HCEC 1CT (cell line): ENCODE measurements at regions not wholly inside any gene's neighbourhood (a gene's known extent, or its start where the extent isn't known, plus 50 kb on each side); places are given as distances from the start of the nearest gene placed in this dataset.

ENCODE experiments used
- DNase-seq: peaks from one replicate; pipeline ENCODE4 v3.0.0-alpha.2; 2017

GRCh38 chr10:120641695-120642094 is 184.7 kb downstream of the PLPP4 start:
- no peak for DNase-seq

GRCh38 chr10:120643351-120643750 is 186.3 kb downstream of the PLPP4 start:
- no peak for DNase-seq

- no peak for DNase-seq
Measured at GRCh38 chr10:120644556-120645410, 187.8 kb downstream of the PLPP4 start.

GRCh38 chr10:120646159-120646732 is 189.2 kb downstream of the PLPP4 start:
- no peak for DNase-seq

GRCh38 chr10:120646738-120647456 is 189.9 kb downstream of the PLPP4 start:
- DNase-seq = no peak

GRCh38 chr10:120650705-120651399 is 193.8 kb downstream of the PLPP4 start:
- no peak for DNase-seq

- DNase-seq = no peak
Measured at GRCh38 chr10:120656107-120656506, 195.1 kb upstream of the WDR11 start.

GRCh38 chr10:120657371-120657770 is 193.8 kb upstream of the WDR11 start:
- no peak for DNase-seq

GRCh38 chr10:120658943-120659885 is 191.9 kb upstream of the WDR11 start:
- no peak for DNase-seq

- no peak for DNase-seq
Measured at GRCh38 chr10:120666308-120666707, 184.9 kb upstream of the WDR11 start.

GRCh38 chr10:120667276-120667675 is 183.9 kb upstream of the WDR11 start:
- DNase-seq = no peak

GRCh38 chr10:120671491-120671890 is 179.7 kb upstream of the WDR11 start:
- no peak for DNase-seq

GRCh38 chr10:120683454-120683853 is 167.7 kb upstream of the WDR11 start:
- DNase-seq = no peak

- no peak for DNase-seq
Measured at GRCh38 chr10:120684226-120684625, 166.9 kb upstream of the WDR11 start.

- DNase-seq = no peak
Measured at GRCh38 chr10:120685136-120685535, 166.0 kb upstream of the WDR11 start.

- DNase-seq = no peak
Measured at GRCh38 chr10:120688928-120689327, 162.2 kb upstream of the WDR11 start.

- DNase-seq = no peak
Measured at GRCh38 chr10:120689777-120690529, 161.2 kb upstream of the WDR11 start.

GRCh38 chr10:120691625-120692024 is 159.5 kb upstream of the WDR11 start:
- DNase-seq = no peak

- DNase-seq = no peak
Measured at GRCh38 chr10:120700426-120700825, 150.7 kb upstream of the WDR11 start.

GRCh38 chr10:120701381-120701780 is 149.8 kb upstream of the WDR11 start:
- no peak for DNase-seq

- DNase-seq = no peak
Measured at GRCh38 chr10:120702032-120702431, 149.1 kb upstream of the WDR11 start.
